ENCODE measurements at regions not wholly inside any gene's neighbourhood (a gene's known extent, or its start where the extent isn't known, plus 50 kb on each side); places are given as distances from the start of the nearest gene placed in this dataset.
"Not testable (repeated sequence)": the region's sequence is repeated elsewhere in the genome, so short reads cannot be mapped to it uniquely, and the experiment has no call there.

DNA sequence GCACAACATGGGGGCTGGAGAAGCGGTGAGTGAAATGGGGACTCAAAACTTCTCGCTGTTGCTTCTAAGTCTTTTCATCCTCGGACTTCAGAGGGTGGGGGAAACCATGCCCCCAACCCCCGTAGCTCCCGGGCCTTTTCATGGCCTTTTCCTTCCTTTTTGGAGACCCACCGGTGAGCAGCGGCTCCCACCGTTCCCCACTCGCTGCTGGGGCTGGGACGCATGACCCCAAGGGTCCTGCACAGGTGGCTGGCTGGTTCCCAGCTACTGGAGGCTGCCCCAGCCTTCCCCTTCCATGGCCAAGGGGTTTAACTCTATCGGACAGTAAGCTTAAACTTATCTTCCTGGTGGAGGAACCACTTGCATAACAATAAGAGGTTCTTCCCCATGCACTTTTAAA lies 194.3 kb upstream of the FERD3L start:
- ATAC-seq (ENCODE audit: low read depth), result no peak
- no peak overlapping the region for H3K27ac ChIP-seq (ENCODE audit: low read length in 2 of 2)
- Mint-ChIP-seq H3K4me1 (no peaks in the 10 kb centered on the region), H3K27ac (no peak overlapping the region), H3K4me3 (no peak overlapping the region), H3K27me3 (no peaks in the 10 kb centered on the region), H3K9me3 (ENCODE audit: insufficient read depth) (no peaks in the 10 kb centered on the region)
- no peak for DNase-seq
- 93% methylated on average over 10 of the region's 11 CpGs for WGBS (ENCODE audit: insufficient coverage)
- no peaks in the 10 kb centered on the region for H3K79me2 ChIP-seq (ENCODE audit: control insufficient read depth, insufficient read depth, low read length)
- H3K4me1 ChIP-seq (ENCODE audit: control insufficient read depth in 2 of 2, insufficient read depth in 2 of 2, low read length in 2 of 2), result no peaks in the 10 kb centered on the region
- intact Hi-C loops (cut with micrococcal nuclease), result no loop called here
- H3K4me2 ChIP-seq (replicated peaks; ENCODE audit: low read depth, low read length, poor library complexity, severe bottlenecking), result no peak overlapping the region
- CTCF ChIA-PET, result no interaction called here
- H3K36me3 ChIP-seq (replicated peaks in 1 of 2; ENCODE audit: control extremely low read depth in 1 of 2, control insufficient read depth in 1 of 2, extremely low read depth in 1 of 2, insufficient read depth in 2 of 2, low read length in 1 of 2), result no peaks in the 10 kb centered on the region
- H3K9ac ChIP-seq (ENCODE audit: low read length), result no peak overlapping the region
- H2AFZ ChIP-seq (ENCODE audit: insufficient read depth, low read depth, low read length, poor library complexity, severe bottlenecking), result no peak overlapping the region
- H3K4me3 ChIP-seq (ENCODE audit: control extremely low read depth in 1 of 5, extremely low read depth in 1 of 5, insufficient read depth in 1 of 5, low read depth in 2 of 5, low read length in 4 of 5), result no peak overlapping the region
- H4K20me1 ChIP-seq (ENCODE audit: control insufficient read depth, insufficient read depth, low read length, poor library complexity, severe bottlenecking), result no peaks in the 10 kb centered on the region
- TF ChIP-seq, protein P1, sequence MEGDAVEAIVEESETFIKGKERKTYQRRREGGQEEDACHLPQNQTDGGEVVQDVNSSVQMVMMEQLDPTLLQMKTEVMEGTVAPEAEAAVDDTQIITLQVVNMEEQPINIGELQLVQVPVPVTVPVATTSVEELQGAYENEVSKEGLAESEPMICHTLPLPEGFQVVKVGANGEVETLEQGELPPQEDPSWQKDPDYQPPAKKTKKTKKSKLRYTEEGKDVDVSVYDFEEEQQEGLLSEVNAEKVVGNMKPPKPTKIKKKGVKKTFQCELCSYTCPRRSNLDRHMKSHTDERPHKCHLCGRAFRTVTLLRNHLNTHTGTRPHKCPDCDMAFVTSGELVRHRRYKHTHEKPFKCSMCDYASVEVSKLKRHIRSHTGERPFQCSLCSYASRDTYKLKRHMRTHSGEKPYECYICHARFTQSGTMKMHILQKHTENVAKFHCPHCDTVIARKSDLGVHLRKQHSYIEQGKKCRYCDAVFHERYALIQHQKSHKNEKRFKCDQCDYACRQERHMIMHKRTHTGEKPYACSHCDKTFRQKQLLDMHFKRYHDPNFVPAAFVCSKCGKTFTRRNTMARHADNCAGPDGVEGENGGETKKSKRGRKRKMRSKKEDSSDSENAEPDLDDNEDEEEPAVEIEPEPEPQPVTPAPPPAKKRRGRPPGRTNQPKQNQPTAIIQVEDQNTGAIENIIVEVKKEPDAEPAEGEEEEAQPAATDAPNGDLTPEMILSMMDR (IDR thresholded peaks at IDR 0.05), result no peak
- no peak for TF ChIP-seq EZH2 (IDR thresholded peaks at IDR 0.05; ENCODE audit: borderline replicate concordance, insufficient read depth, low read depth, low read length, poor library complexity, severe bottlenecking)
- H3K27me3 ChIP-seq (replicated peaks in 1 of 4; ENCODE audit: control extremely low read depth in 1 of 4, control insufficient read depth in 3 of 4, insufficient read depth in 4 of 4, low read length in 3 of 4), result no peaks in the 10 kb centered on the region
- POLR2A ChIA-PET, result no interaction called here
- peaks cover 0 to 3% (median 0%) of the 10 kb centered on the region in 3 donors for H3K9me3 ChIP-seq (ENCODE audit: control extremely low read depth in 1 of 3, control insufficient read depth in 2 of 3, insufficient read depth in 1 of 3, low read length in 2 of 3)

DNA sequence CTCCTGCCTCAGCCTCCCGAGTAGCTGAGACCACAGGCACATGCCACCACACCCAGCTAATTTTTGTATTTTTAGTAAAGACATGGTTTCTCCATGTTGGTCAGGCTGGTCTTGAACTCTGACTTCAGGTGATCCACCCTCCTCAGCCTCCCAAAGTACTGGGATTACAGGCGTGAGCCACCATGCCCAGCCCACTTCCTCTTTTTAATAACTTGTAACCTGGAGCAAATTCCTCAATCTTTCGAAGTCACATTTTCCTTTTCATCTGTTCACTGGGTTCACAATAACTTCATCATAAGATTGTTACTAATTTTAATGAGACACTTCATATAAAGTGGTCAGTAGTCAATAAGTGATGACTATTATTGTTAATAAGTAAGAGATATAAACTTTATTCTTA lies 193.3 kb upstream of the FERD3L start:
- H3K9ac ChIP-seq (ENCODE audit: low read length); H3K4me2 ChIP-seq (replicated peaks; ENCODE audit: low read depth, low read length, poor library complexity, severe bottlenecking); POLR2A ChIA-PET; intact Hi-C loops (cut with micrococcal nuclease); H3K27me3 ChIP-seq (replicated peaks in 1 of 4; ENCODE audit: control extremely low read depth in 1 of 4, control insufficient read depth in 3 of 4, insufficient read depth in 4 of 4, low read length in 3 of 4); H3K36me3 ChIP-seq (replicated peaks in 1 of 2; ENCODE audit: control extremely low read depth in 1 of 2, control insufficient read depth in 1 of 2, extremely low read depth in 1 of 2, insufficient read depth in 2 of 2, low read length in 1 of 2); H4K20me1 ChIP-seq (ENCODE audit: control insufficient read depth, insufficient read depth, low read length, poor library complexity, severe bottlenecking); H2AFZ ChIP-seq (ENCODE audit: insufficient read depth, low read depth, low read length, poor library complexity, severe bottlenecking); CTCF ChIA-PET; H3K27ac ChIP-seq (ENCODE audit: low read length in 2 of 2); H3K4me3 Mint-ChIP-seq; DNase-seq; H3K4me1 ChIP-seq (ENCODE audit: control insufficient read depth in 2 of 2, insufficient read depth in 2 of 2, low read length in 2 of 2); H3K9me3 ChIP-seq (ENCODE audit: control extremely low read depth in 1 of 3, control insufficient read depth in 2 of 3, insufficient read depth in 1 of 3, low read length in 2 of 3); ATAC-seq (ENCODE audit: low read depth); H3K79me2 ChIP-seq (ENCODE audit: control insufficient read depth, insufficient read depth, low read length); H3K9me3 Mint-ChIP-seq (ENCODE audit: insufficient read depth); H3K27me3 Mint-ChIP-seq; H3K27ac Mint-ChIP-seq; H3K4me3 ChIP-seq (ENCODE audit: control extremely low read depth in 1 of 5, extremely low read depth in 1 of 5, insufficient read depth in 1 of 5, low read depth in 2 of 5, low read length in 4 of 5); H3K4me1 Mint-ChIP-seq: not testable (repeated sequence)
- 80% methylated on average over 1 of the region's 3 CpGs for WGBS (ENCODE audit: insufficient coverage)

Data from B cell (primary cell).